ENCODE measurements at regions not wholly inside any gene's neighbourhood (a gene's known extent, or its start where the extent isn't known, plus 50 kb on each side); places are given as distances from the start of the nearest gene placed in this dataset.

- no peak for TF ChIP-seq CTCF (conservative IDR thresholded peaks at IDR 0.05; ENCODE audit: low read depth in 2 of 2)
- TF ChIP-seq EZH2phosphoT487 (IDR thresholded peaks at IDR 0.05; ENCODE audit: unreplicated experiment), result no peak
- TF ChIP-seq EZH2 (IDR thresholded peaks at IDR 0.05; ENCODE audit: low read depth, unreplicated experiment), result no peak
Observed at GRCh38 chr9:32875748-32876147, 92.4 kb downstream of the TMEM215 start.

Data from GM23338 (cell line).